ENCODE measurements at regions not wholly inside any gene's neighbourhood (a gene's known extent, or its start where the extent isn't known, plus 50 kb on each side); places are given as distances from the start of the nearest gene placed in this dataset.

DNA sequence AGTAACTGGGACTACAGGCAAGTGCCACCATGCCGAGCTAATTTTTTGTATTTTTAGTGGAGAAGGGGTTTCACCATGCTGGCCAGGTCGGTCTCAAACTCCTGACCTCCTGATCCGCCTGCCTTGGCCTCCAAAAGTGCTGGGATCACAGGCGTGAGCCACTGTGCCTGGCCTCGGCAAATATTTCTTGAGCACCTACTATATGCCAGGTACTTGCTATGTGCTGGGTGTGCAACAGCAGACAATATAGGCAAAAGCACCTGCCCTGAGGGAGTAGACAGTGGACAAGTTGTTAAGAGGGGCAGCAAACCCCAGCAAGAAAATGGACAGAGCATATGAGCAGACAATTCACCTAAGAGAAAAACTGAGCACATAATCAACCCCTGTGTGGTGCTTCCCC is 51.0 kb upstream of the CDKN2AIP start:
- no peak for DNase-seq
- Histone ChIP-seq H3K27me3 (replicated peaks in 1 of 7) (peaks cover 0 to 24% (median 0%) of the 10 kb centered on the region in 7 donors), H3K27ac (no peak overlapping the region), H3K4me1 (peaks cover 0 to 50% (median 18%) of the 10 kb centered on the region in 6 donors), H3K4me3 (no peak overlapping the region), H3K36me3 (no peaks in the 10 kb centered on the region), H3K9me3 (no peaks in the 10 kb centered on the region)
- intact Hi-C loops (cut with DNase I; ENCODE audit: low total_unique reads): no loop called here
- TF ChIP-seq POLR2AphosphoS5 (IDR thresholded peaks at IDR 0.05) (no peak), POLR2A (IDR thresholded peaks at IDR 0.05) (no peak)
- TF ChIP-seq, protein P1, sequence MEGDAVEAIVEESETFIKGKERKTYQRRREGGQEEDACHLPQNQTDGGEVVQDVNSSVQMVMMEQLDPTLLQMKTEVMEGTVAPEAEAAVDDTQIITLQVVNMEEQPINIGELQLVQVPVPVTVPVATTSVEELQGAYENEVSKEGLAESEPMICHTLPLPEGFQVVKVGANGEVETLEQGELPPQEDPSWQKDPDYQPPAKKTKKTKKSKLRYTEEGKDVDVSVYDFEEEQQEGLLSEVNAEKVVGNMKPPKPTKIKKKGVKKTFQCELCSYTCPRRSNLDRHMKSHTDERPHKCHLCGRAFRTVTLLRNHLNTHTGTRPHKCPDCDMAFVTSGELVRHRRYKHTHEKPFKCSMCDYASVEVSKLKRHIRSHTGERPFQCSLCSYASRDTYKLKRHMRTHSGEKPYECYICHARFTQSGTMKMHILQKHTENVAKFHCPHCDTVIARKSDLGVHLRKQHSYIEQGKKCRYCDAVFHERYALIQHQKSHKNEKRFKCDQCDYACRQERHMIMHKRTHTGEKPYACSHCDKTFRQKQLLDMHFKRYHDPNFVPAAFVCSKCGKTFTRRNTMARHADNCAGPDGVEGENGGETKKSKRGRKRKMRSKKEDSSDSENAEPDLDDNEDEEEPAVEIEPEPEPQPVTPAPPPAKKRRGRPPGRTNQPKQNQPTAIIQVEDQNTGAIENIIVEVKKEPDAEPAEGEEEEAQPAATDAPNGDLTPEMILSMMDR (IDR thresholded peaks at IDR 0.05 in 8 of 11, conservative IDR thresholded peaks at IDR 0.05 in 3 of 11): no peak
- 86 to 94% (median 92%) methylated on average over 5 of the region's 5 CpGs for WGBS, 5 donors

DNA sequence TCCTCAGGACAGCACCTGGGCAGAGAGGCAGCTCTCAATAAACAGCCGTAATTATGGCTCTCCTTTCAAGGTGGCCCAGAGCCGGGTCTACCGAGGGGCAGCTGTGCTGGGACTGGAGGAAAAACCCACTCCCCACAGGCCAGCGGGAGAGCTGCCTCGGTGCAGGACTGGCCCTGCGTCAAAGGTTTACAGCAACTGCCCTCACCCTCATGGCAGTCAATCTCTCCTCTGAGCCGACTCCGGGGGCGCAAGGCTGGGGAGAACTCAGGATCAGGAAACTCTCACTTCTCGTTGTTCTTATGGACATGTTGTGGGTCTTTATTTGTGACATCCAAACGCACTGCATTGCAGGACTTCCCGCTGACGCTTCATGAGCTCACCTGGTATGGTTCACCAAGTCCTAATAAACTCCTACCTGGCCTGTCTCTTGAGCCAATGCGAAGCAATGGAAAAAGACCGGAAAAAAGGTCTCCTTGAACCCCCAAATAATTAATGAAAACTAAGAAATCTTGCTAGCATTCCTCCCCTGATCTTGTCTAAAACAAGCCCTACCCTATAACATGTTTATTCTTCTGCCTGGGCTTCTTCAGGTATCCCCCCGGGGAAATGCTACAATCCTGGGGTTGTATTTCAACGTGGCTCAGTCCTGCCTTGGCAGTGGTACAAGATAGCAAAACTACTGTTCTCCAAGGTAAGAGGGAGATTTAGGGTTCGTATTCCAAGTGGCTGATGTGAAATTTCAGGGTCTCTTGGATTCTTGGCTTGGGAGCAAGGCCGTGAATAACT is 50.1 kb upstream of the CDKN2AIP start:
- no peaks in the 10 kb centered on the region for H3K36me3 ChIP-seq
- no peak overlapping the region for H3K27ac ChIP-seq
- no peak overlapping the region for H3K4me3 ChIP-seq
- H3K4me1 ChIP-seq: peaks cover 0 to 59% (median 25%) of the 10 kb centered on the region in 6 donors
- 83 to 91% (median 86%) methylated on average over 14 to 19 of the region's 19 CpGs for WGBS, 5 donors
- no peaks in the 10 kb centered on the region for H3K9me3 ChIP-seq
- intact Hi-C loops (cut with DNase I; ENCODE audit: low total_unique reads): no loop called here
- TF ChIP-seq POLR2AphosphoS5 (IDR thresholded peaks at IDR 0.05) (no peak), POLR2A (IDR thresholded peaks at IDR 0.05) (no peak)
- TF ChIP-seq, protein P1 (IDR thresholded peaks at IDR 0.05 in 8 of 11, conservative IDR thresholded peaks at IDR 0.05 in 3 of 11): no peak
- no peak for DNase-seq
- peaks cover 0 to 18% (median 0%) of the 10 kb centered on the region in 7 donors for H3K27me3 ChIP-seq (replicated peaks in 1 of 7)

Measured in spleen (tissue), 11 donors.